ENCODE measurements at regions not wholly inside any gene's neighbourhood (a gene's known extent, or its start where the extent isn't known, plus 50 kb on each side); places are given as distances from the start of the nearest gene placed in this dataset.

- Mint-ChIP-seq H3K27ac (no peak overlapping the region), H3K9me3 (no peaks in the 10 kb centered on the region), H3K4me3 (no peak overlapping the region), H3K4me1 (ENCODE audit: low read depth) (no peaks in the 10 kb centered on the region), H3K27me3 (no peaks in the 10 kb centered on the region), H3K36me3 (ENCODE audit: low read depth) (no peaks in the 10 kb centered on the region)
- ATAC-seq (ENCODE audit: poor library complexity): no peak
- Histone ChIP-seq H3K4me3 (ENCODE audit: low read length) (no peak overlapping the region), H3K27ac (ENCODE audit: low read depth in 1 of 2, low read length in 2 of 2) (no peak overlapping the region), H3K9me3 (ENCODE audit: control insufficient read depth in 1 of 2, insufficient read depth in 1 of 2, low read length in 2 of 2) (no peaks in the 10 kb centered on the region), H3K27me3 (ENCODE audit: control insufficient read depth in 1 of 2, insufficient read depth in 2 of 2, low read length in 2 of 2) (no peaks in the 10 kb centered on the region), H3K4me1 (ENCODE audit: insufficient read depth, low read length) (no peaks in the 10 kb centered on the region), H3K36me3 (ENCODE audit: insufficient read depth, low read length) (no peaks in the 10 kb centered on the region)
- DNase-seq: no peak
- intact Hi-C loops (cut with DNase I, micrococcal nuclease): no loop called here
- ChIA-PET CTCF (no interaction called here), POLR2A (no interaction called here)
- TF ChIP-seq, protein P1, sequence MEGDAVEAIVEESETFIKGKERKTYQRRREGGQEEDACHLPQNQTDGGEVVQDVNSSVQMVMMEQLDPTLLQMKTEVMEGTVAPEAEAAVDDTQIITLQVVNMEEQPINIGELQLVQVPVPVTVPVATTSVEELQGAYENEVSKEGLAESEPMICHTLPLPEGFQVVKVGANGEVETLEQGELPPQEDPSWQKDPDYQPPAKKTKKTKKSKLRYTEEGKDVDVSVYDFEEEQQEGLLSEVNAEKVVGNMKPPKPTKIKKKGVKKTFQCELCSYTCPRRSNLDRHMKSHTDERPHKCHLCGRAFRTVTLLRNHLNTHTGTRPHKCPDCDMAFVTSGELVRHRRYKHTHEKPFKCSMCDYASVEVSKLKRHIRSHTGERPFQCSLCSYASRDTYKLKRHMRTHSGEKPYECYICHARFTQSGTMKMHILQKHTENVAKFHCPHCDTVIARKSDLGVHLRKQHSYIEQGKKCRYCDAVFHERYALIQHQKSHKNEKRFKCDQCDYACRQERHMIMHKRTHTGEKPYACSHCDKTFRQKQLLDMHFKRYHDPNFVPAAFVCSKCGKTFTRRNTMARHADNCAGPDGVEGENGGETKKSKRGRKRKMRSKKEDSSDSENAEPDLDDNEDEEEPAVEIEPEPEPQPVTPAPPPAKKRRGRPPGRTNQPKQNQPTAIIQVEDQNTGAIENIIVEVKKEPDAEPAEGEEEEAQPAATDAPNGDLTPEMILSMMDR (IDR thresholded peaks at IDR 0.05): no peak
These were observed 391.1 kb downstream of the TLE4 start for GRCh38 chr9:79962836-79963235.

GRCh38 chr9:79962150-79962549, 390.4 kb downstream of the TLE4 start:
- Mint-ChIP-seq H3K36me3 (ENCODE audit: low read depth) (no peaks in the 10 kb centered on the region), H3K9me3 (no peaks in the 10 kb centered on the region), H3K27ac (no peak overlapping the region), H3K27me3 (peaks cover 2% of the 10 kb centered on the region), H3K4me3 (no peak overlapping the region), H3K4me1 (ENCODE audit: low read depth) (no peaks in the 10 kb centered on the region)
- Histone ChIP-seq H3K27ac (ENCODE audit: low read depth in 1 of 2, low read length in 2 of 2) (no peak overlapping the region), H3K36me3 (ENCODE audit: insufficient read depth, low read length) (no peaks in the 10 kb centered on the region), H3K4me1 (ENCODE audit: insufficient read depth, low read length) (no peaks in the 10 kb centered on the region), H3K27me3 (ENCODE audit: control insufficient read depth in 1 of 2, insufficient read depth in 2 of 2, low read length in 2 of 2) (no peaks in the 10 kb centered on the region), H3K9me3 (ENCODE audit: control insufficient read depth in 1 of 2, insufficient read depth in 1 of 2, low read length in 2 of 2) (no peaks in the 10 kb centered on the region), H3K4me3 (ENCODE audit: low read length) (no peak overlapping the region)
- DNase-seq: no peak
- no peak for ATAC-seq (ENCODE audit: poor library complexity)
- TF ChIP-seq, protein P1 (IDR thresholded peaks at IDR 0.05): no peak
- intact Hi-C loops (cut with DNase I, micrococcal nuclease): no loop called here
- CTCF ChIA-PET: no interaction called here
- POLR2A ChIA-PET: no interaction called here

GRCh38 chr9:79955300-79955699, 383.5 kb downstream of the TLE4 start:
- intact Hi-C loops (cut with DNase I, micrococcal nuclease): loop anchor here in 1 of 2 experiments (5.0 kb wide), 1 partner anchor 52 kb away; no protein-coding TSS in a partner anchor
- H3K36me3 ChIP-seq (ENCODE audit: insufficient read depth, low read length): no peaks in the 10 kb centered on the region
- H3K9me3 ChIP-seq (ENCODE audit: control insufficient read depth in 1 of 2, insufficient read depth in 1 of 2, low read length in 2 of 2): no peaks in the 10 kb centered on the region
- no peaks in the 10 kb centered on the region for H3K4me1 ChIP-seq (ENCODE audit: insufficient read depth, low read length)
- Mint-ChIP-seq H3K4me3 (no peak overlapping the region), H3K9me3 (no peaks in the 10 kb centered on the region), H3K36me3 (ENCODE audit: low read depth) (no peaks in the 10 kb centered on the region), H3K27me3 (peaks cover 4% of the 10 kb centered on the region), H3K4me1 (ENCODE audit: low read depth) (no peaks in the 10 kb centered on the region), H3K27ac (no peak overlapping the region)
- no peak overlapping the region for H3K4me3 ChIP-seq (ENCODE audit: low read length)
- TF ChIP-seq, protein P1 (IDR thresholded peaks at IDR 0.05): no peak
- DNase-seq: peak in 2 of 14 experiments; percentile 5 to 16
- ATAC-seq (ENCODE audit: poor library complexity): no peak
- H3K27me3 ChIP-seq (ENCODE audit: control insufficient read depth in 1 of 2, insufficient read depth in 2 of 2, low read length in 2 of 2): no peaks in the 10 kb centered on the region
- H3K27ac ChIP-seq (ENCODE audit: low read depth in 1 of 2, low read length in 2 of 2): no peak overlapping the region
- POLR2A ChIA-PET: no interaction called here
- CTCF ChIA-PET: no interaction called here

All from CD4-positive, alpha-beta T cell (primary cell).